ENCODE measurements at regions not wholly inside any gene's neighbourhood (a gene's known extent, or its start where the extent isn't known, plus 50 kb on each side); places are given as distances from the start of the nearest gene placed in this dataset.
A peak's percentile ranks its signal among the peaks of the same experiment; 100 is the strongest.
"Not testable (repeated sequence)": the region's sequence is repeated elsewhere in the genome, so short reads cannot be mapped to it uniquely, and the experiment has no call there.

DNA sequence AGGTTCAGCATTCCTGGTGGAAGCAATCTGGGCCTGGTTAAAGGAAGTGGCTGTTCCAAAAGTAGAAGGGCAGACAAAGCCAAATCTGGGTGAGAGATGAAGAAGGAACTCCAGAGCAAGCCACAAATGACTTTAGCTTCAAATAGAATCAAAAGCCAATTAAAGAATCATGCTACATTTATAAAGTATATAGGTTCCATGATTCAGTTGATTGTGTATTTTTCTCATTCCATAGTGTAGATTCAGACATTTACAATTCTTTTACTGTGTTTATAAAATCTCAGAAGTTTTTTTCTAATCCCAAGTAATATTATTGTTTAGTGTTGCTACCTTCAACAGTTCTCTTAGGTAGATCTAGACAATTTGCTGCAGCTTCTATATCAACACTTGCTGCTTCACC lies 262.0 kb downstream of the PLK2 start:
- DNase-seq: no peak

DNA sequence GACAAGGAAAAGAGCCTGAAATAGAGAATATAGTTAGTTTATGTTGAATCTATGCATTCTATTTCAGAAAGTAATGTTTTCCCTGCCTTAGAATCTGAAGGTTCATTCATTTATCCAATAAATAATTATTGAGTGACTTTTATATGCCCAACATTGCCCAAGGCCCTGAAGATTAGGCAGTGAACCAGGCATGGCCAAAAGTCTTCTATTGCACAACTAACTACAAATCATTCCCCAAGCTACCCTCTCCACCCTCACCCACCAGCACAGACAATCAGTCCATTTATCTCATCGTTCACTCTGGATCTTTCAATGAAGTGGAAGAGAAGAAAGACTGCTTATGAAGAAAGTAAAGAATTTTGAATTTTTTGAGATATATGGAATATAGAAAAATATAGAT lies 268.4 kb downstream of the PLK2 start:
- no peak for DNase-seq

DNA sequence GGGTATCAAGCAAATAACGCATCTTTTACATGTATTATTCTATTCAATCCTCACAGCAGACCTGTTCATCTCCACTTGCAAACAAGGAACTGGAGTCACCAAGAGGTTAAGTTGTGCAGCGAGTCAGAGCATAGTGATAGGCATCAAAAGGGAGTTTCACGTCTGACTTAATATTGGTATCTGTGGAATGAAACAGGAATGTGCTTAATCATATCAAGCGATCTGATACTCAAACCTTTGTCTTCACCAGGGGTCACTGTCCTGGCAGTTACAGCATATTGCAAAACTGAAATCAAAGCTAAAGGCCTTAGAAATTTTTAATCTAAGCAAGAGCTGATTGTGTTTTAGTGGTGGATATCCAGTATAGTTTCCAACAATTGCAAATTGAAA lies 271.6 kb downstream of the PLK2 start:
- DNase-seq: peak; percentile 94

DNA sequence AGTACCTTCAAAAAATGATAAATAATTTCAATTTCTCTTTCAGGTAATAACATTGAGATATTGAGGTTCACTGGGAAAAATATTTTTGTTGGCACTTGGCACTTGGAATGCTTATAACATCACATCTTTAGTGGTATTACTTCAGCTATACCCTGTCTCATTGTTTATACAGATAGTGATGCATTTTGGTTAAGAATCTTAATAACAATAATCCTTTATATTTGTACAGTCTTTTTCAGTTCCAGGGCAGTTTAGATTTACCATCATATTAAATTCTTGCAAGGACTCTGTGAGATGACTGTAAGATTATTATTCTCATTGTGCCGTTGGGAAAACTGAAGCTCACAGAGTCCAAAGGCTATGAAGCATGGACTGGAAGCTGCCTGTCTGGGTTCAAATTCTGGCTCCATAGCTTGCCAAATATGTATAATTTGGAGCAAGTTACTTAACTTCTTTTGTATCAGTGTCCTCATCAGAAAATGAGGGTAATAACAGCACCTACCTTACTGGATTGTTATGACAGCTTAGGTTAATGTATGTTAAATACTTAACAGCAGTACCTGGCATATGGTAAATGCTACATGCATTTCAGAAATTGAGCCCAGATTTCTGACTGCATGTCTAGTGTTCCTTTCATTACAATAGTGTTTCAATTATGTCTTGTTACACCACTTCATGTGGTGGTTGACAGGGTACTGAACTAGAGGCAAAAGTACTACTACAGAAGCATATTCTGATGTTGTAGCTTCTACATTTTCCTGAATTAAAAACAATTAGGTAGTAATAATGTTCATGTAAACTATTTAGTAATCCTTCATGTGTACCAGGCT lies 272.2 kb downstream of the PLK2 start:
- no peak for DNase-seq

DNA sequence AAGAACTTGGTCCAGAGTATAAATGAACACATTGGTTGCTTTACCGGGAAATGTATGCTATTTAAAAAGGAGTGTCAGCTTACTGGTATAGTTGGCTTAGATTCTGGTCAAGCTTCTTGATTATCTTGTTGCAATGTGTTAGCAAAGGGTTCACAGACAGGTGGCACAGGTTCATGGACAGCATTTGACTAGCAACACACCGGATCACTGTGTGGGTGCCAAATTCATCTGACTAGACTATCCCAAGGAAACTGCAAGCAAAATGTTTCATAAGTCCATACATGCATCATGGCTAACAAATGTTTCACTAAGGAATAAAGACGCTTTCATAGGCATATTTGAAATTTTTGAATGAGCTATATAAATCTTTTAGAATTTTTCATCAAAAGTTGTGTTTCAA lies 274.1 kb downstream of the PLK2 start:
- DNase-seq: peak; percentile 43

DNA sequence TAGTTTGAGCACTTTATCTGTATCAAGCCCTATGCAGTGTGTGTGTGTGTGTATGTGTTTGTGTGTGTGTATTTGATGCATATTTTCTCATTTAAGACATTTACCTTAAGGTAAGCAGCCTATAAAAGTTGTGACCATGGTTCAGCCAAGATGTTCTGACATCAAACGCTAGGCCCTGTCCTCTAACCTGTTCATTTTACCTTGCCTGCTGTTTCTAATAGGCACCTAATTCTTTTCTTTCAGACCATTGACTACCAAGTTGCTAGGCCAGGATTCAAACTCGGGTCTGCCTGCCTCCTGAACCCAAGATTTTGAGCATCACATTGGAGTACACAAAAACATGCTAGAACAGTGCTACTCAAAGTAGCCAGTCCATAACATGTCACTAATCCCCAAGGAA lies 274.5 kb downstream of the PLK2 start:
- no peak for DNase-seq

DNA sequence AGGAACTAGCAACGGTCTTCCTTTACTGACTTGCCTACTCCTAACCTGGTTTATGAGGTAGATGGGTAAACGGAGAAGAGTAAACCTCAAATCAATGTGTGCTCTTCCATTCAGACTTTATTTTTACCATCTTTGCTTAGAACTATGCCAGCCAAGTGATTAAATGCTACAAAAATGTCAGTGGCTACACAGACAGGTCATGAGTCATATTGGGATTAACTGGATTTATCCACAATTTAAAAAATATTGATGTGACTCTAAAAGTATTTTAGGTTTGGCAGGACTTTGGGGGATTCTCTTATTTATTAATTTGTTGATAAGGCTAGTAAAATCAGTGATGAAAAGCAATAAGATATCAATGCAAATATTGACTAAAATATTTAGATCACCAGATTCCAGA lies 275.0 kb downstream of the PLK2 start:
- DNase-seq: peak; percentile 79

DNA sequence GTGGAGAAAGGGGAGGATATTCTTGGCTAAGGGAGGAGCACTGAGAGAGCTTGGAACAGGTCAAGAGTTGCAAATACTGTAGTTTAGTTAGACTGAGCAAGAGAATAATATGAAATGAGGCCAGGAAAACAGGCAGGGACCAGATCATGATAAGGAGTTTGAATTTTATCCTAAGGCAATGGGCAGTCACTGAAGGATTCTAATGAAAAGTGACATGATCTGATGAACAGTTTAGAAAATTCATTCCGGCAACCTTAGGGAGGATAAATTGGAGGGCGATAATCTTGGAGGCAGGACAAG lies 276.1 kb downstream of the PLK2 start:
- DNase-seq: no peak

DNA sequence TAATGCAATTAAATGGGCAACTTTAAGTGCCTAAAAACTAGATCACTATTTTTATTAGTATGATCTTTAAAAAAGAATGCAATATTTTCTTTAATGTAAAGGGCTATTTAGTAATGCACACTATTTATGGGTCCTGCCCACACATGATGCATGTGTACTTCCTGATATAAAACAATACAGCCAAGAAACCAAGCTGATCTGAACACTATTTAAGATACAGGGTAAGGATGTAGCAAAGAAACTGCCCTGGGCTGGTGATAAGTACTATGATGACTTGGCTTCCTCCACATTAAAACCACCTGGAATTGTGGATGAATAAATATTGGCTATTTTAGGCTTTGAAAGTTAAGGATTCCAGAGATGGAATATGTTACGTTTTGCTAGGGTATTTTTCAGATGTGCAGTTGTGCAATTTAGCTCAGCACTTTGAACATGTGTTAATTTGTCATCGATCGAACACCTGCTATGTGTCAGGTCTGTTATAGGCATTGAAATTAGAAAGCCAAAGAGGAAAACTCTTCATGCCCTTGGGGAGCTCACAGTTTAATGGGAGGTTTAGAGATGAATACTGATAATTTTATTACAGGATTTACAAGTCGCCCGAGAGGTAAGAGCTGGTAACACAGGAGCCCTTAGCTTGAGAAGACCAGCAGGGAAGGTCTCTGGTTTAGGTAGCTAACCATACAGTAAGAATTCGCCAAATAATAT lies 276.7 kb downstream of the PLK2 start:
- DNase-seq: no peak

DNA sequence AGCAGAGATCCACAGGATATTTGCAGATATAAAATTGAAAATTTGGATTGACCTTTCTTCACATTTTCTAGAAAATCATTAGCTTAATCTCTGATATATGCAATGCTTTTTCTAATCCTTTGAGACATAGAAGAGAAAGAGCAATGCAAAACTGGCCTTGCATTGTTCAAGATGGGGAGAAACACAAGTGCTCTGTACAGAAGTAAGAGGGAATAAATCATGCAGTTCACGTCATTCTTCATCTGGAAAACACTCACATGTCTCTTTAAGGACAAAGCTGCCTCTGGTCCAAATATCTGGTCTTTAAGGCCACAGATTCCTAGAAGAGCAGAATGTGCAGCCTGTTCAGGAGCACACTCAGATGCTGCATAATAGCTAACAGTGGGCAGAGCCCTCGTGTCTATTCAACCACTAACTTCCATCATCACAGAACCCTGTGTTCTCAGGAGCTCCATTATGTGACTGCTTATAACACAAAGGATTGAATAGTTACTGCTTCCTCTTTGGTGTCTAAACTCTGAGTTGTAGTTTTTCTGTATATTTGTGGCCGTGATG lies 277.5 kb downstream of the PLK2 start:
- no peak for DNase-seq

DNA sequence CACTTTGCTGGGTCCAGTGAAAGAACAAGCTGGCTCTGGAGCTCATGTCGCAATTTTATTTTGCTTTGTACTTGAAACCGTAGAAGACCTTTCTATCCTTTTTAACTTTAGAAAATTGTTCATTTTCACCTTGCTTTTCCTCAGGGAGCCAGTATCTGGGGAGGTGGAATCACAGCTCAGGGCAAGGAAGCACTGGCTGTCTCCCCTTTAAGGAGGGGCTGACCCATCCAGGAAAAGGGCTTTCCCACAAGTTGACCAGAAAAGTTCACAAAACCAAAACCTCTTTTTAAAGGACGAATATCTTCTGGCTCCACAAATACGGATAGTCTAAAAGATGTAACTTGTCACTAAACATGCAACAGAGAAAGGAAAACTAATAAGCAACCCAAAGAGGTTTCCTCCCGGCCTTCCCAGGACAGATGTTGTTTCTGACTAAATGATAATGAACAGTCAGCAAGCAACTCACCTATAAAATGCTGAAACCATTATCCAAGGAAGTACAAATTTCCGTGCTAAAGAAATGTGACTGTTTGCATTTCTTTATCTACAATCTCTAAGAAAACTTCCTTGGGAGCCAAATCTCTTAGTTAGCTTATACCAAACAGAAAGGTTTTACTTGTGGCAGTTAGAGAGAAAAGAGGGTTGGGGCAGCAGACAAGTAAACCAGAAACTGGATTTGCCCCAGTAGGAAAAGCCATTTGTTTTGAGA lies 278.2 kb downstream of the PLK2 start:
- DNase-seq: no peak

DNA sequence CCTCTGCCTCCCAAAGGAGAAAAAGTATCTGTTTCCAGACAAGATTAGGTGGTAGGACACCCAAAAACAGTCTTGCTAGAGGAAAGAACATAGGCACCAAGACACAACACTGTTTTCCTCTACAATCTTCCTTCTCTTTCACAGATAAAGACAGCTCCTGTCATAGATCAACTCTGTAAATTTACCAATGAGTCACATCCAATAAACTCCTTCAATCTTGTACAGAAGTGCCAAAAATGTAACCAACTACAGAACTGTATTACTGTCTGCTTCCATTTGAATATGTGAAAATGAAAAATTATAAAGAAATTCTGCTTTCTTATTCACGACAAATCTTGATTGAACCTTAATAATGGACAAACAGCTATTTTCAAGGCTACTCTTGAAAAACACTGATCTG lies 286.9 kb downstream of the PLK2 start:
- DNase-seq: no peak

DNA sequence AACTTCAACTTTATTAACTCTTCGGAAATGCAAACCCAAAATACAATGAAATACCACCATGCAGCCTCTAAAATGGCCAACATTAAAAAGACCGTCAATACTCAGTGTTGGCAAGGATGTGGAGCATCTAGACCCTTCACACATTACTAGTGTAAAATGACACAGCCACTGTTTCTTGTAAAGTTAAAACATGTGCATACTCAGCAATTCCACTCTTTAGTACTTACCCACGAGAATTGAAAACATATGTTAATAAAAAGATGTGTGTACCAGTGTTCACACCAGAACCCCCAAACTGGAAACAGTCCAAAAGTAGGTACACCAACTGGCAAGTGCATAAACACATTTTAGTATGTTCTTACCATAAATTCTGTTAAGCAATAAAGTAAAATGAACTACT lies 294.7 kb downstream of the PLK2 start:
- no peak for DNase-seq

DNA sequence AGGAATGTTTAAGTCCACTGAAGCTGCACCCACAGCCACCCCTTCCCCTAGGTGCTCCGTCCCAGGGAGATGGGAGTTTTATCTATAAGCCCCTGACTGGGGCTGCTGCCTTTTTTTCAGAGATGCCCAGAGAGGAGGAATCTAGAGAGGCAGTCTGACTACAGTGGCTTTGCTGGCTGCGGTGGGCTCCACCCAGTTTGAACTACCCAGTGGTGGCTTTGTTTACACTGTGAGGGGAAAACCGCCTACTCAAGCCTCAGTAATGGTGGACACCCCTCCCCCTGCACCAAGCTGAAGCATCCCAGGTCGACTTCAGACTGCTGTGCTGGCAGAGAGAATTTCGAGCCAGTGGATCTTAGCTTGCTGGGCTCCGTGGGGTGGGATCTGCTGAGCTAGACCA lies 298.0 kb downstream of the PLK2 start:
- DNase-seq: not testable (repeated sequence)

DNA sequence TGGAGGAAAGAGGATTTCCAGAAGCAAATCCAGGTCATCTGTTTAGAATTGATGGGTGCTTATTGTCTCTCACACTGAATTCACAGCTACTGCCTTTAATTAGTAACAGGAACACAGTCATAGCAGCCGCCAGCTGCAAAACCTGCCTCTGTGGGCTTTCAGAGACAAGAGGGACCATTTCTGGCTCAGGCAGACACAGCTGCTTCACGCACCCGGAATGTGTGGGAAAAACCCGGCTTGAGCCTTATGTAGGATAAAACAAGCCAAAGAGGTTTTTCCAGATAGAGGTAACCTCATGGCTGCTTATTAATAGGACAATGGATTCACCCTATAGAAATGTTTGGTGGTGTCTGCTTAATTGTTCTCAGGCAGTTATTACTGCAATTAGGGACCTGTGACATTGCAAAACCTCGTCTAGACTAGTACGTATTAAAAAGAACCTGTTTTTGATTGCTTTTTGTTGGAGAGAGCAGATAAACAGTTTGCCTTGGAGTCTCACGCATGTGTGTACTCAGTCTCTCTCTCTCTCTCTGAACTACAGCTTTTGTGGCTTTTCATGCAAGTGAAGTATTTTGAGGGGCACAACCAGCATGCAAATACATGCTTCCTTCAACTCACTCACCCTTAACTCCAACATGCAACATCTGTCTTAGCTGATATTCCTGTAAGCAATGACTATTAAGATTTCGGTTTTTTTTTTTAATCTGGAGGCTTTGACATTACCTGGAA lies 302.7 kb downstream of the PLK2 start:
- peak; percentile 5 for DNase-seq

DNA sequence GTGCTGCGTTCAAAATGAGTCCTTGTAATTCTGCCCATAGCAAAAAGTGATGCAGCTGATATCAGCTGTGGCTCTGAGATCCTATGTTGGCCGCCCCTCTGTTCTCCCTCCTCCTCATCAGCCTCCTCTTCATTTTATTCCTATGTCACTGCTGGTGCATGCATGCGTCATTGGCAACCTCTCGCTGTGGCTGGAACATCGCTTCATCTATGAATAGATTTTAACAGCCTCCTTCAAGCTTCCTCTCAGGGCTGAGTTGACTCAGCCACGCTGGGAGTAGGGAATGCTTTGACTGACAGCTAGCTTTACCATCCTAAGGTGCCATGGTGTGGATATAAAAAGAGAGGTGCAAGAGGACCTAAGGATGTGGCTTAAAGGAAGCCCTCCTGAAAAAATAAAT lies 303.5 kb downstream of the PLK2 start:
- peak; percentile 37 for DNase-seq

DNA sequence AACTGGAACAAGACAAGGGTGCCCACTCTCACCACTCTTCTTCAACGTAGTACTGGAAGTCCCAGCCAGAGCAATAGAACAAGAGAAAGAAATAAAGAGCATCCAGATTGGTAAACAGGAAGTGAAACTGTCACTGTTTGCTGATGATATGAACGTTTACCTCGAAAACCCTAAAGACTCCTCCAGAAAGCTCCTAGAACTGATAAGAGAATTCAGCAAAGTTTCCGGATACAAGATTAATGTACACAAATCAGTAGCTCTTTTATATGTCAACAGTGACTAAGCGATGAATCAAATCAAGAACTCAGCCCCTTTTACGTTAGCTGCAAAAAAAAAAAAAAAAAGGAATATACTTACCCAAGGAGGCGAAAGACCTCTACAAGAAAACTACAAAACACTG lies 306.6 kb downstream of the PLK2 start:
- no peak for DNase-seq

DNA sequence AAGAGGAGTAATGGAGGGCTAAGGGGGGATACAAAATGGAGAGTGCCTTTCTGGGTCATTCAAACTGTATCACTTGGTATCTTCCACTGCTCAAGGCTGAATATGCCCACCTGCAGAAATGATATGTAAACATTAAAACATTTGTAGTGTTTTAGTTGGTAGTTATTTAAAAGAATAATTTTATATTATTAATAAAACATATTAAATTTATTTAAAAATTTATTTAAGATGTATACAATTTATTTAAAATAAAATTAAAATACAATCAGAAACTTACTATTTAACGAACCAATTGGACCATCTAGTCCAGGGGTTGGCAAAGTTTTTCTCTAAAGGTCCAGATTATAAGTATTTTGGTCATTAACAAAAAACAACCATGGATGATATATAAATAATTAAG lies 308.5 kb downstream of the PLK2 start:
- DNase-seq: no peak

DNA sequence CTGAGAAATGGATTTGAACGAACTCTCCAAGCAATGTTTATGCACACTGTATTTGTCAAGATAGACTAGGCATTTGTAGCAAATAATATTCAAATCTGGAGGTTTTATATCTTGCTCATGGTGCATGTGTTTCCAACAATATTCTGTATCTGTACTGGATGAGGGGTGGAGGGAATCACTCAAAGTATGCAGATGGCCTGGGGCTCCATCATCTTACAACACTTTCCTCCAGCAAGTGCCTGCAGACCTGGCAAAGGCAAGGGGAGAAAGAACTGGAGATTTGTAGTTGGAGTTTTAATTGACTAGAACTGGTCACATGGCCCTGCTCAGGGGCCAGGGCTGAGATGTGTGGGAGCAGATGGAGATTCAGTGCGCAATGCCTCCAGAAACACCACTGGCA lies 309.0 kb downstream of the PLK2 start:
- DNase-seq: peak; percentile 6

DNA sequence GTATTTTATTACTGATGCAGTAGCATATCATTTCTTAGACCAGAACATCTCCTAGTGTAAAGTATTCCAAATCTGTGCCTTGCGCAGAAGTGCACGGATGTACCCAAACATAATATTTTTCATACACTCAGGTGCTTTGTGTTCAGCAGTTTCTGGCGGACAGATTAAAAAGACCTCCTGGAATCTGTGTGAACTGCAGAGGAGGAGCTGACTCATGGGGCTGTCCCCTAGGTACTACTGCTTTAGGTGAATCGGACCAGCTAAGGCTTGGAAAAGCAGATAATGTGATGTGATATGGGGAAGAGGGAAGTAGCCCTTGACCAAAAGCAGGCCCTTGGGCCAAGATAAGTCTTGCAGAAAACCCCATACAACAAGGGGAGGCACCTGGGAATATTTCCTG lies 310.1 kb downstream of the PLK2 start:
- no peak for DNase-seq

DNA sequence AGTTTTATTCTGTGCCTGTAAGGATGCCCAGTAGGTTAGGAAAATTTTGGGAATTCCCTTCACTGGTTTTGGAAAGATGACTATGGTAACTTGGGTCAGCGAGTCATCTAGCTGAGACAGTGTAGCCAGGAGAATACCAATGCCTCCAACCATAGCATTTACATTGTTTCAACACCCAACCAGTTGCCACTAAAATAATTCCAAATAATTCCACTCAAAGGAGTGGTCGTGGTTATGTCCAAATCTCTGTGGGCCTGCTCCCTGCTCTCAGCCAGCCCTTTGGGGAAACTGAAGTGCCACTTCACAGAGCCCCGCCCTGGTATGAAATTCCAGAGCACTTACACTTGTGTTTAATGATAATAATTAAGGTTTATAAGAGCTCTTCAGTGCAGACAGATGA lies 310.5 kb downstream of the PLK2 start:
- peak; percentile 44 for DNase-seq

DNA sequence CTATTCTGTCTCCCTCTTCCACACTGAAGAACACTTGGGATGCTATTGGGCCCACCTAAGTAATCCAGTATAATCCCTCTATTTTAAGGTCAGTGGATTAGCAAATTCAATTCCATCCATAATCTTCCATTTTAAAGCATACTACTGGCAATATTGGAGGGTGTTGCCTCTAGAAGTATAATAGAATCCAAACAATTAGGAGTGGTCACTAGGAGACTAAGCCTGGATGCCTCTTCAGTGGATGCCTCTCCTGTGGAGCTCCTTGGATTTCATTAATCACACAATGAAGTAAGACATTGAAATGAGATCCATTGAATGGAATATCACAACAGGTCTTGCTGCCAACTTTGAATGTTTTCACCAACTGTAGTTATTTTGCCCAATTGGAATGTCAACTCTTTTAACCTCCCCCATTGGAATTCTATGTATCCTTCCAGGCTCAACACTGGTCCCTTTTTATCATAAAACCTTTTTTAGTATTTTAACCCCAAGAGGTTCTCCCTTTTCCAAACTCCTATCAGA lies 311.6 kb downstream of the PLK2 start:
- DNase-seq: no peak

DNA sequence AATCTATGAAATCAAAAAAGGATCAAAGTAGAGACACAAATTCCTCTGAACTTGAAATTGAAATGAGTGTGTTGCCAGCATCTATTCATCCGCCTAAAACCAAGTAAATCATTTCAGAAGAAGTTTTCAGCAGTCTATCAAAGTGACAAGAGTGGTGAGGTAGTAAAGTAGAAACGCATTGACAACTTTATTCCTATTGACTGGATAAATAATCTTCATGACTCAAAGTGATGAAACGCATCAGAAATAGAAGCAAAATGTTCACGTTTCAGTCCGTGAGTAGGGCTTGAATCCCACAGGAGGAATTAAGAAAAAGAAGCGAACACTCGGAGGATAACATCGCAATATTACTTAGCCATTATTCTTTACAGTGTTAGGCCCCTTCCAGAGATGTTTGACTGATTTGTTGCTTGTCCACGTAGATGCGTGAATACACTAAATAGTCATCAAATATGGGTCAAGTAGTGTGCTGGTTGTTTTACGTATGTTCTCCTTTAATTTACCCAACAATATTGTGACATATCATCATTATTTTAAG lies 314.4 kb downstream of the PLK2 start:
- DNase-seq: no peak

All from EL (cell line).